ENCODE measurements at regions not wholly inside any gene's neighbourhood (a gene's known extent, or its start where the extent isn't known, plus 50 kb on each side); places are given as distances from the start of the nearest gene placed in this dataset.

- no peak for TF ChIP-seq CTCF (IDR thresholded peaks at IDR 0.05 in 2 of 3, conservative IDR thresholded peaks at IDR 0.05 in 1 of 3; ENCODE audit: borderline replicate concordance in 1 of 3, insufficient read depth in 1 of 3, low read depth in 2 of 3, low read length in 2 of 3)
- TF ChIP-seq EZH2 (IDR thresholded peaks at IDR 0.05) = no peak
- TF ChIP-seq EGR1 (IDR thresholded peaks at IDR 0.05; ENCODE audit: low read depth) = no peak
- TF ChIP-seq REST (IDR thresholded peaks at IDR 0.05; ENCODE audit: low read depth) = no peak
- TF ChIP-seq ZBTB33 (IDR thresholded peaks at IDR 0.05; ENCODE audit: extremely low read depth, insufficient replicate concordance, low read length) = no peak
- TF ChIP-seq SP1 (IDR thresholded peaks at IDR 0.05; ENCODE audit: low read depth) = no peak
- no peak for TF ChIP-seq POLR2AphosphoS5 (IDR thresholded peaks at IDR 0.05; ENCODE audit: low read depth, low read length)
- TF ChIP-seq POLR2A (IDR thresholded peaks at IDR 0.05; ENCODE audit: borderline replicate concordance, extremely low read depth, insufficient read depth, insufficient read length) = no peak
- no peak for TF ChIP-seq CEBPB (IDR thresholded peaks at IDR 0.05; ENCODE audit: low read depth)
- no peak for TF ChIP-seq YY1 (IDR thresholded peaks at IDR 0.05; ENCODE audit: extremely low read depth, insufficient replicate concordance, low read depth, low read length)
- no peak for TF ChIP-seq ZNF274 (IDR thresholded peaks at IDR 0.05; ENCODE audit: low read depth, low read length)
Measured at GRCh38 chr11:26937386-26937785, 56.5 kb upstream of the FIBIN start.

Measured in HCT116 (cell line).